Esophagus muscularis mucosa (tissue), 4 donors: ENCODE measurements at regions not wholly inside any gene's neighbourhood (a gene's known extent, or its start where the extent isn't known, plus 50 kb on each side); places are given as distances from the start of the nearest gene placed in this dataset.
A peak's percentile ranks its signal among the peaks of the same experiment; 100 is the strongest.

ENCODE experiments used
- DNase-seq: peaks from one replicate; pipeline ENCODE4 v3.0.0-alpha.2; 2017; ENCODE audit errors: extremely low spot score
- H3K27ac ChIP-seq, 4 donors: fragments of 200-600 bp; sonication (generic); replicated peaks in 1 of 4; 1 replicate in 3 of 4; 2 replicates in 1 of 4; pipeline ENCODE4 v1.5.1; 2016 to 2019; ENCODE audit warnings: mild to moderate bottlenecking in 1 of 4
- H3K27me3 ChIP-seq, 4 donors: fragments of 200-600 bp; sonication (generic); one replicate each; pipeline versions ENCODE4 v1.5.1 to v1.6.0; 2016 to 2019
- H3K36me3 ChIP-seq, 4 donors: fragments of 200-600 bp; sonication (generic); one replicate each; pipeline ENCODE4 v1.5.1; 2016 to 2019
- H3K4me1 ChIP-seq, 4 donors: fragments of 200-600 bp; sonication (generic); one replicate each; pipeline ENCODE4 v1.5.1; 2016 to 2019
- H3K4me3 ChIP-seq, 4 donors: fragments of 200-600 bp; sonication (generic); 1 replicate in 2 of 4; 2 replicates in 2 of 4; pipeline ENCODE4 v1.5.1; 2016 to 2019; ENCODE audit warnings: mild to moderate bottlenecking in 4 of 4, moderate library complexity in 1 of 4
- H3K9me3 ChIP-seq, 4 donors: fragments of 200-600 bp; sonication (generic); 1 replicate in 3 of 4; 2 replicates in 1 of 4; pipeline ENCODE4 v1.5.1; 2016 to 2019
- EP300 ChIP-seq: sonication (generic); formaldehyde crosslinking; IDR thresholded peaks from one replicate; pipeline ENCODE4 v1.6.1; 2017; ENCODE audit warnings: antibody characterized with exemption
- POLR2A ChIP-seq: fragments of 450-650 bp; IDR thresholded peaks from one replicate; pipeline ENCODE4 v1.6.1; 2017; ENCODE audit warnings: antibody characterized with exemption, moderate library complexity, mild to moderate bottlenecking, low read depth
- POLR2AphosphoS5 ChIP-seq, 2 donors: sonication (generic); formaldehyde crosslinking; IDR thresholded peaks; one replicate each; pipeline ENCODE4 v1.6.1; 2017; ENCODE audit warnings: antibody characterized with exemption in 2 of 2
- WGBS: methylation state at CpG from one replicate; pipeline ENCODE4 v1.1.5; 2018; 5-methylcytosine and 5-hydroxymethylcytosine counted together
- intact Hi-C: fragments of 100-400 bp; cut with DNase I; formaldehyde crosslinking; loops from one replicate; pipeline ENCODE4 v1.15.1; 2023
- TF ChIP-seq, protein P1 (sequence below), 3 experiments: fragments of 200-600 bp in 2 of 3; fragments of 450-650 bp in 1 of 3; sonication (generic) in 2 of 3; IDR thresholded peaks; one replicate each; pipeline ENCODE4 v1.5.1; 2017 to 2019; ENCODE audit warnings: antibody characterized with exemption in 3 of 3, mild to moderate bottlenecking in 2 of 3, moderate library complexity in 1 of 3

DNA sequence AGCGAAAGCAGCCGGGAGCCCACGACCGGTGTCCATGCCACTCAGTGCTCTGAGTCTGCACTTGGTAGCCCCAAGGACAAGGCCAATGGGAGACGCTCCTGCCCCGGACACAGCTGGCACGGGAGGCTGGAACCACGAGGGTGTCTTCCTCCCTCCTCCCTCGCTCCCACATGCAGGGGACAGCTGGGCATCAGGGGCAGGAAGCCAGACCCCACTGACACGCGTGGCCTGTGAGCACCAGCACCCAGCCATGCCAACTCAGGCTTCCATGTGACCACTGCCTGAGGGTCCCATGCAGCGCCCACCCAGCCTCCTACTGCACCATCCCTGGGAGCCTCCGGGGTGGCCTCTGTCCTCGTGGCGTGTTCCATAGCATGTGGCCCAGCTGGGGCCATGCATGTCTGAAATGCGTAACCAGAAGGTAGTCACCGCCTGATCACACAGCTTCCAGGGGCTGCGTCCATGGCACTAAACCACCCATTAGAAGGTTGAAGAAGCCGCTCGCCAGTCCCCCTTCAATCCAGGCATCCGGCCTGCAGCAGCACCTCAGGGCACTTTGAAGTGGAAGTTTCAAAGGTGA is 323.2 kb upstream of the SALL3 start:
- intact Hi-C loops, result no loop called here
- Histone ChIP-seq H3K4me3 (no peak overlapping the region), H3K27me3 (peaks cover 0 to 20% (median 0%) of the 10 kb centered on the region in 4 donors), H3K36me3 (no peaks in the 10 kb centered on the region), H3K4me1 (no peaks in the 10 kb centered on the region), H3K27ac (no peak overlapping the region), H3K9me3 (peaks cover 0 to 17% (median 4%) of the 10 kb centered on the region in 4 donors)
- WGBS, result 87% methylated on average over 15 of the region's 21 CpGs
- no peak for TF ChIP-seq POLR2A
- DNase-seq, result no peak

DNA sequence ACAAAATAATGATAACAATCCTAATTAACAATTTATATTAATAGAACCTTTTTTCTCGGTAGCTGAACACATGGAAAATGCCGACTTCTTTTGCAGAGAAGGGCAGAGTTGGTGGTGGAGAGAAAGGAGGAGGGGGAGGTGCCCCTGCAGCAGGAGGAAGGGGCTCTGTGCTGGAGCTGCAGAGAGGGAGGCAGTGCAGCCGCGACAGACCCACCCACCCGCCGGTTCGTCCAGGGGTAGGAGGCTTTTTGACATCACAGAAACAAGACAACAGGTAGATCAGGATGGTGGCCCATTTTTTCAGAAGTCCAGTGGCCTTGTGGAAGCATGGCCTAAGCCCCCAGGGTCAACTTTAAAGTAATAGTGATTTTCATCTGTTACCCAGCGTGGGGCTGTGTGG is 321.1 kb upstream of the SALL3 start:
- no peak for DNase-seq

DNA sequence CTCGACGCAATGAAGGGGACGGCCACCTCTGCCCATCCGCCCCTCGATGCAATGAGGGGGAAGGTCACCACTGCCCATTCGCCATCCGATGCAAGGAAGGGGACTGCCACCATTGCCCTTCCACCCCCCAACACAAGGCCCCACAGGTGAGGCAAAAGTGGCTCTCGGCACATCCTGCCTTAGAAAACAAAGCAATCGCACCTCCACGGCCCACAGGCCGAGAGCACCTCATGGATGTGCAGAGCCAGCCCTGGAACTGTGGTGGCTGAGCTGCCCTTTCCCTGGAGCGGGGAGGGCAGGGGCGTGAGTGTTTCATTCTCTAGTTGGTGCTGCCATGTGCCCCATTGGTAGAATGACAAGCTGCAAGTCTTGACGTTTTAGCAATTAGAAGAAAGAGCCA is 320.6 kb upstream of the SALL3 start:
- DNase-seq, result no peak
- H3K27ac ChIP-seq, result no peak overlapping the region
- no peaks in the 10 kb centered on the region for H3K36me3 ChIP-seq
- TF ChIP-seq EP300 (no peak), POLR2A (no peak)
- TF ChIP-seq, protein P1, sequence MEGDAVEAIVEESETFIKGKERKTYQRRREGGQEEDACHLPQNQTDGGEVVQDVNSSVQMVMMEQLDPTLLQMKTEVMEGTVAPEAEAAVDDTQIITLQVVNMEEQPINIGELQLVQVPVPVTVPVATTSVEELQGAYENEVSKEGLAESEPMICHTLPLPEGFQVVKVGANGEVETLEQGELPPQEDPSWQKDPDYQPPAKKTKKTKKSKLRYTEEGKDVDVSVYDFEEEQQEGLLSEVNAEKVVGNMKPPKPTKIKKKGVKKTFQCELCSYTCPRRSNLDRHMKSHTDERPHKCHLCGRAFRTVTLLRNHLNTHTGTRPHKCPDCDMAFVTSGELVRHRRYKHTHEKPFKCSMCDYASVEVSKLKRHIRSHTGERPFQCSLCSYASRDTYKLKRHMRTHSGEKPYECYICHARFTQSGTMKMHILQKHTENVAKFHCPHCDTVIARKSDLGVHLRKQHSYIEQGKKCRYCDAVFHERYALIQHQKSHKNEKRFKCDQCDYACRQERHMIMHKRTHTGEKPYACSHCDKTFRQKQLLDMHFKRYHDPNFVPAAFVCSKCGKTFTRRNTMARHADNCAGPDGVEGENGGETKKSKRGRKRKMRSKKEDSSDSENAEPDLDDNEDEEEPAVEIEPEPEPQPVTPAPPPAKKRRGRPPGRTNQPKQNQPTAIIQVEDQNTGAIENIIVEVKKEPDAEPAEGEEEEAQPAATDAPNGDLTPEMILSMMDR (IDR thresholded peaks at IDR 0.05), result no peak
- H3K9me3 ChIP-seq, result no peaks in the 10 kb centered on the region
- no peak overlapping the region for H3K4me3 ChIP-seq
- H3K27me3 ChIP-seq, result peaks cover 0 to 20% (median 2%) of the 10 kb centered on the region in 4 donors
- H3K4me1 ChIP-seq, result no peaks in the 10 kb centered on the region
- WGBS, result 90% methylated on average over 12 of the region's 14 CpGs
- intact Hi-C loops, result no loop called here

More for the DNA sequence above, 321.1 kb upstream of the SALL3 start:
- Histone ChIP-seq H3K27me3 (peaks cover 0 to 20% (median under 1%) of the 10 kb centered on the region in 4 donors), H3K27ac (no peak overlapping the region), H3K4me3 (no peak overlapping the region), H3K36me3 (no peaks in the 10 kb centered on the region), H3K9me3 (peaks cover 0 to 4% (median 0%) of the 10 kb centered on the region in 4 donors), H3K4me1 (no peaks in the 10 kb centered on the region)
- 75% methylated on average over 8 of the region's 8 CpGs for WGBS
- intact Hi-C loops, result no loop called here
- TF ChIP-seq POLR2AphosphoS5 (IDR thresholded peaks at IDR 0.05) (no peak), EP300 (no peak), POLR2A (no peak)
- TF ChIP-seq, protein P1 (IDR thresholded peaks at IDR 0.05), result no peak

DNA sequence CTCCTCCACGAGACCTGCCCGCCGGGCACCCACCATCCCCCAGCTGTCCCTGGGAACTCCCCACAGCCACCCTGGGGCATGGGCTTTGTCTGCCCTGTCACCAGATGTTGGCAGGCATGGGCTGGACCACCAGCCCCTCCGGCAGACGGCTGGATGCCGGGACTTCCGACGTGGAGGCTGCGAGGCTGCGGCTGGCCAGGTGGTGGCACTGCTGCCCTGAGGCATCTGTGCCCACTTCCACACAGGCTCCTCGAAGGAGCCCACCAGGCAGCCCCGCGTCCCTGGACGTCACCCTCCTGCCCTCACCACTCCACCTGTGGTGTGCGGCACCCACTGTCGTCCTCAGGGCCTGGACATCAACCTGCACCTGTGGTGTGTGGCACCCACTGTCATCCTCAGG is 319.9 kb upstream of the SALL3 start:
- 56% methylated on average over 5 of the region's 16 CpGs for WGBS
- no peak for DNase-seq
- intact Hi-C loops, result no loop called here

DNA sequence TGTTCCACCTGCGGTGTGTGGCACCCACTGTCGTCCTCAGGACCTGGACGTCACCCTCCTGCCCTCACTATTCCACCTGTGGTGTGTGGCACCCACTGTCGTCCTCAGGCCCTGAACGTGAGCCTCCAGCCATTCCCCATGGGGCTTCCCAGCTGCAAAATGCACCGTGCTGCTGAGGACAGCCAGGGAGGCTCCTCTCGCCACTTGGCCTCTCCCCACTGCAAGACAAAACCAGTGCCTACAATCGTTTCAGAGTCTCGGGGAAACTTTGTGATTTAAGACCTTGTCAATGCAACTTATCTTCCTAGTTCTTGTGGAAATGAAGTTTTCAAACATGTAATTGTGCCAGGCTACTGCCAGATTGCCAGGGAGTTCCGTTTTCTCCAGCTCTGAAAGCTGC is 319.3 kb upstream of the SALL3 start:
- no peaks in the 10 kb centered on the region for H3K9me3 ChIP-seq
- WGBS, result 81% methylated on average over 10 of the region's 10 CpGs
- DNase-seq, result no peak

More for the DNA sequence above, 319.9 kb upstream of the SALL3 start:
- peaks cover 0 to 20% (median 2%) of the 10 kb centered on the region in 4 donors for H3K27me3 ChIP-seq
- H3K9me3 ChIP-seq, result no peaks in the 10 kb centered on the region
- no peak overlapping the region for H3K4me3 ChIP-seq
- TF ChIP-seq, protein P1 (IDR thresholded peaks at IDR 0.05), result peak in 2 of 3 experiments; percentile 18 to 37
- TF ChIP-seq EP300, result no peak
- H3K4me1 ChIP-seq, result no peaks in the 10 kb centered on the region
- H3K27ac ChIP-seq, result no peak overlapping the region
- H3K36me3 ChIP-seq, result no peaks in the 10 kb centered on the region

More for the DNA sequence above, 319.3 kb upstream of the SALL3 start:
- no peaks in the 10 kb centered on the region for H3K36me3 ChIP-seq
- intact Hi-C loops, result no loop called here
- TF ChIP-seq POLR2AphosphoS5 (IDR thresholded peaks at IDR 0.05), result no peak
- no peak for TF ChIP-seq EP300
- TF ChIP-seq POLR2A, result no peak
- TF ChIP-seq, protein P1 (IDR thresholded peaks at IDR 0.05), result no peak
- H3K27ac ChIP-seq, result no peak overlapping the region
- no peak overlapping the region for H3K4me3 ChIP-seq
- H3K4me1 ChIP-seq, result no peaks in the 10 kb centered on the region
- H3K27me3 ChIP-seq, result peaks cover 0 to 20% (median 2%) of the 10 kb centered on the region in 4 donors
